ENCODE measurements at regions not wholly inside any gene's neighbourhood (a gene's known extent, or its start where the extent isn't known, plus 50 kb on each side); places are given as distances from the start of the nearest gene placed in this dataset.

- H3K9me3 ChIP-seq = peaks cover 0 to 7% (median 2%) of the 10 kb centered on the region in 4 donors
- H3K27ac ChIP-seq = no peak overlapping the region
- no peaks in the 10 kb centered on the region for H3K27me3 ChIP-seq
- no peak for DNase-seq
- H3K4me1 ChIP-seq = no peaks in the 10 kb centered on the region
- intact Hi-C loops (cut with DNase I; ENCODE audit: low total_unique reads) = no loop called here
- WGBS, 5 donors = 73 to 82% (median 80%) methylated on average over 1 of the region's 1 CpG
- no peaks in the 10 kb centered on the region for H3K36me3 ChIP-seq
- TF ChIP-seq, protein P1, sequence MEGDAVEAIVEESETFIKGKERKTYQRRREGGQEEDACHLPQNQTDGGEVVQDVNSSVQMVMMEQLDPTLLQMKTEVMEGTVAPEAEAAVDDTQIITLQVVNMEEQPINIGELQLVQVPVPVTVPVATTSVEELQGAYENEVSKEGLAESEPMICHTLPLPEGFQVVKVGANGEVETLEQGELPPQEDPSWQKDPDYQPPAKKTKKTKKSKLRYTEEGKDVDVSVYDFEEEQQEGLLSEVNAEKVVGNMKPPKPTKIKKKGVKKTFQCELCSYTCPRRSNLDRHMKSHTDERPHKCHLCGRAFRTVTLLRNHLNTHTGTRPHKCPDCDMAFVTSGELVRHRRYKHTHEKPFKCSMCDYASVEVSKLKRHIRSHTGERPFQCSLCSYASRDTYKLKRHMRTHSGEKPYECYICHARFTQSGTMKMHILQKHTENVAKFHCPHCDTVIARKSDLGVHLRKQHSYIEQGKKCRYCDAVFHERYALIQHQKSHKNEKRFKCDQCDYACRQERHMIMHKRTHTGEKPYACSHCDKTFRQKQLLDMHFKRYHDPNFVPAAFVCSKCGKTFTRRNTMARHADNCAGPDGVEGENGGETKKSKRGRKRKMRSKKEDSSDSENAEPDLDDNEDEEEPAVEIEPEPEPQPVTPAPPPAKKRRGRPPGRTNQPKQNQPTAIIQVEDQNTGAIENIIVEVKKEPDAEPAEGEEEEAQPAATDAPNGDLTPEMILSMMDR (IDR thresholded peaks at IDR 0.05) = no peak
- TF ChIP-seq POLR2A (IDR thresholded peaks at IDR 0.05) (no peak), EP300 (IDR thresholded peaks at IDR 0.05) (no peak), POLR2AphosphoS5 (IDR thresholded peaks at IDR 0.05) (no peak)
- H3K4me3 ChIP-seq = no peak overlapping the region
Observed at GRCh38 chr12:33529810-33530209, 90.2 kb upstream of the SYT10 start.

GRCh38 chr12:33531261-33531660 is 91.6 kb upstream of the SYT10 start:
- H3K4me3 ChIP-seq = no peak overlapping the region
- intact Hi-C loops (cut with DNase I; ENCODE audit: low total_unique reads) = no loop called here
- WGBS, 5 donors = 80 to 88% (median 82%) methylated on average over 8 of the region's 8 CpGs
- no peaks in the 10 kb centered on the region for H3K36me3 ChIP-seq
- H3K27ac ChIP-seq = no peak overlapping the region
- no peak for TF ChIP-seq POLR2A (IDR thresholded peaks at IDR 0.05)
- TF ChIP-seq POLR2AphosphoS5 (IDR thresholded peaks at IDR 0.05) = no peak
- TF ChIP-seq, protein P1 (IDR thresholded peaks at IDR 0.05) = no peak
- TF ChIP-seq EP300 (IDR thresholded peaks at IDR 0.05) = no peak
- no peak for DNase-seq
- H3K9me3 ChIP-seq = no peaks in the 10 kb centered on the region
- H3K27me3 ChIP-seq = no peaks in the 10 kb centered on the region
- H3K4me1 ChIP-seq = no peaks in the 10 kb centered on the region

- H3K27ac ChIP-seq = no peak overlapping the region
- no peaks in the 10 kb centered on the region for H3K4me1 ChIP-seq
- TF ChIP-seq, protein P1 (IDR thresholded peaks at IDR 0.05) = no peak
- TF ChIP-seq POLR2A (IDR thresholded peaks at IDR 0.05) = no peak
- no peak overlapping the region for H3K4me3 ChIP-seq
- 94 to 100% (median 97%) methylated on average over 1 of the region's 1 CpG for WGBS, 5 donors
- H3K36me3 ChIP-seq = no peaks in the 10 kb centered on the region
- intact Hi-C loops (cut with DNase I; ENCODE audit: low total_unique reads) = no loop called here
- no peaks in the 10 kb centered on the region for H3K9me3 ChIP-seq
- no peak for DNase-seq
- H3K27me3 ChIP-seq = no peaks in the 10 kb centered on the region
Observed at GRCh38 chr12:33533527-33533926, 93.9 kb upstream of the SYT10 start.

- no peak for TF ChIP-seq POLR2AphosphoS5 (IDR thresholded peaks at IDR 0.05)
- TF ChIP-seq, protein P1 (IDR thresholded peaks at IDR 0.05) = no peak
- TF ChIP-seq POLR2A (IDR thresholded peaks at IDR 0.05) = no peak
- no peak for TF ChIP-seq EP300 (IDR thresholded peaks at IDR 0.05)
- DNase-seq = no peak
- H3K27me3 ChIP-seq = no peaks in the 10 kb centered on the region
- no peaks in the 10 kb centered on the region for H3K9me3 ChIP-seq
- no peaks in the 10 kb centered on the region for H3K36me3 ChIP-seq
- WGBS, 5 donors = 28 to 55% (median 42%) methylated on average over 1 of the region's 1 CpG
- no peak overlapping the region for H3K27ac ChIP-seq
- no peaks in the 10 kb centered on the region for H3K4me1 ChIP-seq
- no peak overlapping the region for H3K4me3 ChIP-seq
- intact Hi-C loops (cut with DNase I; ENCODE audit: low total_unique reads) = no loop called here
Observed at GRCh38 chr12:33536431-33536830, 96.8 kb upstream of the SYT10 start.

Measured in stomach (tissue), 8 donors.